Stomach (tissue), 4 donors: ENCODE measurements at regions not wholly inside any gene's neighbourhood (a gene's known extent, or its start where the extent isn't known, plus 50 kb on each side); places are given as distances from the start of the nearest gene placed in this dataset.
A peak's percentile ranks its signal among the peaks of the same experiment; 100 is the strongest.

Experiments
- CTCF ChIP-seq, 7 experiments: fragments of 450-650 bp in 4 of 7; fragments of 200-600 bp in 3 of 7; sonication (generic) in 3 of 7; IDR thresholded peaks; one replicate each; pipeline ENCODE4 v1.5.1; 2016 to 2019; ENCODE audit warnings: antibody characterized with exemption in 7 of 7, control low read depth in 2 of 7, mild to moderate bottlenecking in 1 of 7
- EP300 ChIP-seq: sonication (generic); formaldehyde crosslinking; IDR thresholded peaks from one replicate; pipeline ENCODE4 v1.6.1; 2017; ENCODE audit warnings: antibody characterized with exemption

GRCh38 chr14:29222671-29223268 lies 456.2 kb downstream of the FOXG1 start:
- TF ChIP-seq EP300: no peak
- TF ChIP-seq CTCF (IDR thresholded peaks at IDR 0.05): peak in 1 of 7 experiments; percentile 15
